HG03064 (cell line): ENCODE measurements at regions not wholly inside any gene's neighbourhood (a gene's known extent, or its start where the extent isn't known, plus 50 kb on each side); places are given as distances from the start of the nearest gene placed in this dataset.

Source experiments
- ATAC-seq: cut with Tn5 transposase; IDR thresholded peaks from one replicate; pipeline ENCODE4 v1.9.1; 2021; ENCODE audit warnings: low read depth; ENCODE audit not compliant: unreplicated experiment

- ATAC-seq = no peak
Measured at GRCh38 chr7:114138587-114138986, 219.8 kb upstream of the PPP1R3A start.

GRCh38 chr7:114133717-114134116, 214.9 kb upstream of the PPP1R3A start:
- no peak for ATAC-seq

- no peak for ATAC-seq
Measured at GRCh38 chr7:114130866-114131265, 212.1 kb upstream of the PPP1R3A start.

DNA sequence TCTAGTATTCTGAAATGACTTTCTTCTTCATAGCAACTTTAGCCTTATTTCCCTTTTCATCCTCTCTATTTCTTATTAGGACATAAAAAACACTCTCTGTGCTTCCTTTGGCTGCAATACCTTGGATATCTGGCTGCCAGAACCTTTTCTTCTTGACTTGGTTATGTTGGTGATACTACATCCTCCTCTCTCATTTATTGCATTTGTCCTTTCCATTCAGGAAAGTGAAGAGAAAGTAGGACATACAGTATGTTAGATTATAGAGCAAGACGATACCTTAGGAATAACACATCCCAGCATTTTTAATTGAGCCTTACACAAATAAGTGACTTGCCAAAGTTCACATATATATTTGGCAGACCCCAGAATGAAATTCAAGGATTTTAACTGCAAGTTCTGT, 210.1 kb upstream of the PPP1R3A start:
- ATAC-seq = no peak

GRCh38 chr7:114126095-114126494, 207.3 kb upstream of the PPP1R3A start:
- no peak for ATAC-seq

- no peak for ATAC-seq
Measured at GRCh38 chr7:114112806-114113205, 194.0 kb upstream of the PPP1R3A start.

- ATAC-seq = no peak
Measured at GRCh38 chr7:114110666-114111065, 191.9 kb upstream of the PPP1R3A start.

- no peak for ATAC-seq
Measured at GRCh38 chr7:114109721-114110120, 190.9 kb upstream of the PPP1R3A start.

DNA sequence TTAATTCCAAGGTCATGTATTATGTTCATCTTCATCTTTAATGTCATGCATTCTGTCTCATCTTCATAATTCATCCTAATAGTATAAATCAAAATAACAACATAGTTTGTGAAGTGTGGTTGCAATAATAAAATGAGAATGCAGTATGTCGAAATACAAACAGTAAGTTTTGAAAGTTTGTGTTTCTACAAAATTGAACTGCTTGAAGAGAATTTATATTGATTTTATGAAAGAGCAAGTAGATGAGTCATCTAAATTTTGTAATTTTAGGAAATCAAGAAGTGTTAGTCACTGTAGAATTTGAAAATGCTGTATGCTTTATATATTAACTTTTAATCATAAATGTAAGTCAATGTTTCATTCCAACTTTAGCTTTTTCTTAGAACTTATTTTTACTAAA, 190.5 kb upstream of the PPP1R3A start:
- ATAC-seq = no peak

DNA sequence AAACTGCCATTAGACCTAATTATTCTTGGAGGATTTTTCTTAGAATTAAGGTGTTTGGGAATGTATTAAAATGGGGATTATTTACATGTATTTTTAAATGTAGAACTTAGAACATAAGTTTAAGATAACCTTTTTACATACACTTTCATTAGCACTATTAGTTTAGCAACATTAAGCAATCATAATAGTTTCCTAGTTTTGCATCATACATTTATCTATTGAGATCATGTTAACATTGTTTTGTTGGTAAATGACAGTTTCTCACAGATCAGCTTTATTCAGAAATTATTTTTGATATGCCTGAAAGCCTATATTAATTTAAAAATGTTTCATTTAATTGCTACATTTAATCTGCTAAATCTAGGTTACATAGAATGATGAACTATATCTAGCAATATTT, 189.7 kb upstream of the PPP1R3A start:
- ATAC-seq = no peak

DNA sequence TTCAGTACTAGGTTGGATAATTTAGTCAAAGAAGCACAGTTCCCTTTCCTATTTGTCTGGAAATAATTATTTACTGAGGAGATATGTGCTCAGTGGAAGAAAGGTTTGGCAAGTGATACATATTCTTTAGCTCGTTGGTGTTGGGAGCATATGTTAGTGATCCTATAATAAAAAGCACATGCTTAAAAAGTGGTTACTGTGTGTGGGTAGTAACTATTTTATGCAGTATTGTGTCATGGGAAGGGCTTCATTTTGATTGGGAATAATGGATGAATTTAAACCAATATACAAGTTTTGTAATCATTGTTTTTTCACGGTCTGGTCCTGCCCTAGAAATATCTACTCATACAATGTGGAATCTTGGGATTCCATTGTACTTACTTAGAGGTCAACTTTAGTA, 188.7 kb upstream of the PPP1R3A start:
- ATAC-seq = no peak

DNA sequence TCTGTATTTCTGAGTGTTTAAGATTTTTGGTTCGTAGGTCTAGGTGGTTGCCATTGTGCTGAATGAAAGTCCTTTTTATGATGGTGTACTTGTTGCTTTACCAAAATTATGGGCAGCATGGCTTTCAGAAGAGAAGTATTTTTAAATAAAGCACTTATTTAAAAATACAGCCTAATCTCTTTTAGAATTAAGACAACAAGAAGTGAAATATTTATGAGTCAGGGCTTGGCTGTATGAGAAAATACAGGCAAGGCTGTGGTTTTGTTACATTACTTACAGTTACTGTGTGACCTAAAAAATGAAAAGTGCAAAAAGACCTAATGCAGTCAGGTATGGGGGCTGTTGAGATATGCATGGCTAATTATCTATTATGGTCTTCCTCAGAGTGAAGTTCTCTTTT, 185.2 kb upstream of the PPP1R3A start:
- ATAC-seq = no peak

GRCh38 chr7:114102996-114103395, 184.2 kb upstream of the PPP1R3A start:
- ATAC-seq = no peak

DNA sequence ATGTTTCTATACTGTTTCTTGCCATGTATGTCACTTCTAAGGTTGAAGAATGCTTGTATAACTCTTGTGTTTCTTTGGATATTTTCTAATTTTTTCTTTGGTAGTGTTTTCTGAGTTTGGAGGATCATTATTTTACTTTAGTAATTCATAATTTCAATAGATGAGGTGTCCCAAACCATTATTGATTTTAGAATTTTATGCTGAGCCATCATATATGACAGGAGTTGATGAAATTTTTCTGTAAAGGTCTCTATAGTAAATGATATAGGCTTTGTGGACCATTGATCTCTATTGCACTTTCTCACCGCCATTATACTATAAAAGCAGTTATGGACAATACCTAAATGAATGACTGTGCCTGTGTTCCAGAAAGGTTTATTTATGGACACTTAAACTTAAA, 183.3 kb upstream of the PPP1R3A start:
- no peak for ATAC-seq

GRCh38 chr7:114100810-114101209, 182.0 kb upstream of the PPP1R3A start:
- ATAC-seq = no peak

GRCh38 chr7:114099337-114099736, 180.5 kb upstream of the PPP1R3A start:
- no peak for ATAC-seq

- no peak for ATAC-seq
Measured at GRCh38 chr7:114095885-114096284, 177.1 kb upstream of the PPP1R3A start.

- ATAC-seq = no peak
Measured at GRCh38 chr7:114088470-114088940, 169.7 kb upstream of the PPP1R3A start.

DNA sequence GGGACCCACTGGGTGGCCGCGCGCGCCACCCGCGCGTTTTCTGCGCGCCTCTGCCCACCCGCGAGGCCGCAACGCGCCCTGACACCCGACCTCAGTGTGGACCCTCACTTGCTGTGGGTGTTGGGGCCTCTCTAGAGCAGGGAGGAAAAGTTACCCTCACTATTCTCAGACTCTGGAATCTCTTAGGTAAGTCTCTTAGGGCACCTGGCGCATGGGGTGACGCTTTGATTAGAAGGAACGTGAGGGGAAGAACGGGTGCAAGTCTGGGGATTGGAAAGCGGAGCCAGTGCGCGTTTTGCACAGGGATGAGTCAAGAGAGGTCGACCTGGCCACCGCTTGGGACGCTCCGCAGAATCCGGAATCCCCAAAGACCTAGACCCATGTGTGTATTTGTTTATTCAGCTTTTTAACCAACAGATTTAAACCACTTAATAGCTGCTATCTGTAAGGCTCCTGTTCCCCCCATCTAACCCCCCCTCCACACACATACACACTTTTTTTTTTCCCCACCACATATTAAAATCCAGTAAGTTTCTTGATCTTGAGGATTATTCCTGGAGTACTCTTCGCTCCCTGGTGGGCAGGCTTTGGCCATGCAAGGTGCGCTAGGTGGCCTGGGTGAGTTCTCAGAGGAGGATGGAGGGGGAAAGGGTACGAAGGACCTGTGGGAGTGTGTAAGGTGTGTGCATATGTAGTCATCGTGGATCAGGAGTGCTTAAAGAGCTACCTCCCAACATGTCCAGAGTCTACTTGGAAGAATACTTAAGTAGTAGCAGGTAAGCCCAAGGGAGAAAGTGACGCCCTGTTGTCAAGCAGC, 169.1 kb upstream of the PPP1R3A start:
- no peak for ATAC-seq

DNA sequence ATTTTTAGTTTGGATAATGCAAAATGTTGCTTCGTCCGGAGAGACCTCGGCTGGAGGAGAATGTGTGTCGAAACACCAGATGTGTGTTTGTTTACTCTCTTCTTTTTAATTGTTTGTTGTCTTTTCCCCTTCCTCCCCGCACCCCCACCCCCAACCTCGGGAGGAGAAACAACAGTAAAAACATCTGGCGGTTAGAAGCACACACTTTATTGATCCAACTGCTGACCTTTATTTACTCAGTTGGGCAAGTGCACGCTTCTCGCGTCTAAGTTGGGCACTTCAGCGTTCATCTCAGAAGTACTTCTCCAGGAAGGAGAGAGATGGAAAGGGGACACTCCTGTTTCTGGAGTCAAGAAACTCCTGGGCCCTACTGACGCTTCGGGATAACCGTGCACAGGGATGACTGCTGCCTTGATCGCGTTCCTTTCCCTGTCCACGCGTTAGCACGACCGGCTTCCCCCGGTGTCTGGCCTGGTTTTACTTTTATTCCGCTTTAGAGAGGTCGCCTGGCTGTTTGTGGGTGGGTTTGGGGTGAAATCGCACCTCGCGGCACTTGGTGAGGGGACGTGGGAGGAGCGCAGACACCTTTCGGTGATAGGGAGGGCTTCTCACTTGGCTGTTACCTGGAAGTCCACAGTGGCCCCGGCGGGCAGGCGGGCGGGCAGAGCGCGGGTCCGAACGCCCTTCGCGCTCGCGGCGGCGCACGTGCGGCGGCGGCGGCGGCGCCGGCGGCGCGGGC, 168.3 kb upstream of the PPP1R3A start:
- ATAC-seq = no peak

- ATAC-seq = no peak
Measured at GRCh38 chr7:114086537-114086913, 167.7 kb upstream of the PPP1R3A start.
